Cardiac muscle cell (in vitro differentiated cells and primary cell): ENCODE measurements at regions not wholly inside any gene's neighbourhood (a gene's known extent, or its start where the extent isn't known, plus 50 kb on each side); places are given as distances from the start of the nearest gene placed in this dataset.

Experiments
- DNase-seq, 2 donors: peaks; one replicate each; pipeline versions ENCODE4 v3.0.0 to v3.0.0-alpha.2; 2010 to 2017; ENCODE audit warnings: low read depth in 1 of 2, low spot score in 1 of 2
- H3K27ac ChIP-seq: fragments of 200-600 bp; sonication (generic); 2 replicates; pipeline ENCODE4 v1.5.1; 2016
- H3K27me3 ChIP-seq: fragments of 200-600 bp; sonication (generic); 2 replicates; pipeline ENCODE4 v1.6.0; 2016; ENCODE audit warnings: control low read depth
- H3K36me3 ChIP-seq: fragments of 200-600 bp; sonication (generic); 2 replicates; pipeline ENCODE4 v1.5.1; 2016; ENCODE audit warnings: control low read depth
- H3K4me1 ChIP-seq: fragments of 200-600 bp; sonication (generic); 2 replicates; pipeline ENCODE4 v1.8.1; 2017; ENCODE audit warnings: low read depth, mild to moderate bottlenecking, mixed run types
- H3K4me3 ChIP-seq: fragments of 200-600 bp; sonication (generic); 2 replicates; pipeline ENCODE4 v1.5.1; 2016; ENCODE audit warnings: mild to moderate bottlenecking
- H3K9me3 ChIP-seq: fragments of 200-600 bp; sonication (generic); 2 replicates; pipeline ENCODE4 v1.5.1; 2017; ENCODE audit warnings: low read depth, mild to moderate bottlenecking, control low read depth
- TF ChIP-seq, protein P1 (sequence below): IDR thresholded peaks from 2 replicates; pipeline ENCODE4 v1.5.1; 2012; ENCODE audit warnings: low read depth, mild to moderate bottlenecking, low read length

GRCh38 chr16:6009151-6009550, 911.6 kb upstream of the EEF2KMT start:
- no peaks in the 10 kb centered on the region for H3K36me3 ChIP-seq
- TF ChIP-seq, protein P1, sequence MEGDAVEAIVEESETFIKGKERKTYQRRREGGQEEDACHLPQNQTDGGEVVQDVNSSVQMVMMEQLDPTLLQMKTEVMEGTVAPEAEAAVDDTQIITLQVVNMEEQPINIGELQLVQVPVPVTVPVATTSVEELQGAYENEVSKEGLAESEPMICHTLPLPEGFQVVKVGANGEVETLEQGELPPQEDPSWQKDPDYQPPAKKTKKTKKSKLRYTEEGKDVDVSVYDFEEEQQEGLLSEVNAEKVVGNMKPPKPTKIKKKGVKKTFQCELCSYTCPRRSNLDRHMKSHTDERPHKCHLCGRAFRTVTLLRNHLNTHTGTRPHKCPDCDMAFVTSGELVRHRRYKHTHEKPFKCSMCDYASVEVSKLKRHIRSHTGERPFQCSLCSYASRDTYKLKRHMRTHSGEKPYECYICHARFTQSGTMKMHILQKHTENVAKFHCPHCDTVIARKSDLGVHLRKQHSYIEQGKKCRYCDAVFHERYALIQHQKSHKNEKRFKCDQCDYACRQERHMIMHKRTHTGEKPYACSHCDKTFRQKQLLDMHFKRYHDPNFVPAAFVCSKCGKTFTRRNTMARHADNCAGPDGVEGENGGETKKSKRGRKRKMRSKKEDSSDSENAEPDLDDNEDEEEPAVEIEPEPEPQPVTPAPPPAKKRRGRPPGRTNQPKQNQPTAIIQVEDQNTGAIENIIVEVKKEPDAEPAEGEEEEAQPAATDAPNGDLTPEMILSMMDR = no peak
- peaks cover 7% of the 10 kb centered on the region for H3K27me3 ChIP-seq

GRCh38 chr16:6008670-6009069, 911.1 kb upstream of the EEF2KMT start:
- TF ChIP-seq, protein P1 = no peak
- Histone ChIP-seq H3K9me3 (no peaks in the 10 kb centered on the region), H3K36me3 (no peaks in the 10 kb centered on the region), H3K27me3 (peaks cover 7% of the 10 kb centered on the region), H3K4me3 (no peak overlapping the region), H3K4me1 (no peaks in the 10 kb centered on the region), H3K27ac (no peak overlapping the region)
- no peak for DNase-seq

More at GRCh38 chr16:6009151-6009550, 911.6 kb upstream of the EEF2KMT start:
- H3K9me3 ChIP-seq = no peaks in the 10 kb centered on the region
- H3K4me3 ChIP-seq = no peak overlapping the region
- H3K4me1 ChIP-seq = no peaks in the 10 kb centered on the region
- H3K27ac ChIP-seq = no peak overlapping the region
- DNase-seq = no peak

- TF ChIP-seq, protein P1 = no peak
- Histone ChIP-seq H3K27ac (no peak overlapping the region), H3K9me3 (no peaks in the 10 kb centered on the region), H3K4me1 (no peaks in the 10 kb centered on the region), H3K36me3 (no peaks in the 10 kb centered on the region), H3K4me3 (no peak overlapping the region), H3K27me3 (no peaks in the 10 kb centered on the region)
- DNase-seq = no peak
Observed at GRCh38 chr16:5993356-5993755, 895.8 kb upstream of the EEF2KMT start.

GRCh38 chr16:5982979-5983378, 885.4 kb upstream of the EEF2KMT start:
- H3K4me3 ChIP-seq = no peak overlapping the region
- H3K27me3 ChIP-seq = no peaks in the 10 kb centered on the region
- H3K36me3 ChIP-seq = no peaks in the 10 kb centered on the region
- DNase-seq = no peak
- H3K27ac ChIP-seq = no peak overlapping the region
- no peaks in the 10 kb centered on the region for H3K9me3 ChIP-seq
- no peaks in the 10 kb centered on the region for H3K4me1 ChIP-seq
- TF ChIP-seq, protein P1 = no peak

DNA sequence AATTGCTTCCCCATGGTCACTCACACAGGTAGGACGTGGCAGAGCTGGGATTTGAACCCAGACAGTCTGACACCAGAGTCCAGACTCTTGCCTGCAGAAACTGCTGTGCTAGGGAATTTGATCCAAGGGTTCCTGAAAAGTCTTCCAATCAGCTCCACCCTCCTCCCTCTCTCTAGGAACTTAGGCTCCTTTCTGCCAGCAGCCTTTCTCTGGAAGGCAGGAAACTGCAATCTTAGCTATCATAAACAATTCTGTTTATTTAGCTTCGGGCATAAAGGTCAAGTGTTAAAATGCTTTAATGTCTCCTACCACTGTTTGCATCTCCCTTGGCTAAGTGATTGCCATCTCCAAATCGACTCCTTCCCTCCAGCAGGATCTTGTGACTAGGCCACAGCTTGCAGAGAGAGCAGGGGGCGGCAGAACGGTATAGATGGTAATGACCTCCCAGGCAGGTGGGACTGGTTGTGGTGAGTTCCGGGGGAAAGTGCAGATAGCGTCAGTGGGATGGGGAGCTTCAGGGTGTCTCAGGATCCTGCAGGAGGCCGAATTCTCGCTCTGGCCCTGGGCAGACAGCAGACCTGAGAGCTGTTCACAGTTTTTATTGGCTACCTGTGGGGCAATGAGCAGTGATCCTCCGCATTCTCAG, 882.4 kb upstream of the EEF2KMT start:
- H3K4me1 ChIP-seq = no peaks in the 10 kb centered on the region
- no peak overlapping the region for H3K27ac ChIP-seq
- no peaks in the 10 kb centered on the region for H3K9me3 ChIP-seq
- no peak overlapping the region for H3K4me3 ChIP-seq
- no peaks in the 10 kb centered on the region for H3K36me3 ChIP-seq
- TF ChIP-seq, protein P1 = no peak
- no peak for DNase-seq
- H3K27me3 ChIP-seq = no peaks in the 10 kb centered on the region
